SU-DHL-6 (cell line): ENCODE measurements at regions not wholly inside any gene's neighbourhood (a gene's known extent, or its start where the extent isn't known, plus 50 kb on each side); places are given as distances from the start of the nearest gene placed in this dataset.

Experiments used
- H2AFZ ChIP-seq: fragments of 200-600 bp; sonication (generic); 2 replicates; pipeline ENCODE4 v1.6.1; 2014; ENCODE audit warnings: low read depth, mild to moderate bottlenecking, moderate library complexity, mixed read lengths, antibody characterized with exemption, low read length; ENCODE audit not compliant: severe bottlenecking
- H3F3A ChIP-seq: fragments of 200-600 bp; shearing (Covaris generic); 2 replicates; pipeline ENCODE4 v1.6.0; 2016; ENCODE audit warnings: antibody characterized with exemption, mild to moderate bottlenecking; ENCODE audit not compliant: insufficient read depth
- H3K27ac ChIP-seq: fragments of 200-600 bp; sonication (generic); 2 replicates; pipeline ENCODE4 v1.5.1; 2016; ENCODE audit warnings: low read depth, mild to moderate bottlenecking, low read length, moderate library complexity, mixed read lengths
- H3K27me3 ChIP-seq: fragments of 200-600 bp; sonication (generic), shearing (Covaris generic); 2 replicates; pipeline ENCODE4 v1.6.0; 2014; ENCODE audit warnings: mild to moderate bottlenecking, low read length
- H3K36me3 ChIP-seq: fragments of 200-600 bp; sonication (generic); 2 replicates; pipeline ENCODE4 v1.6.1; 2014; ENCODE audit warnings: mild to moderate bottlenecking, low read length, mixed read lengths
- H3K4me2 ChIP-seq: fragments of 300-600, 200-600 bp; shearing (Covaris generic), sonication (generic); 2 replicates; pipeline ENCODE4 v1.6.0; 2014; ENCODE audit warnings: low read length, low read depth, mild to moderate bottlenecking; ENCODE audit not compliant: poor library complexity, severe bottlenecking
- H3K4me3 ChIP-seq: fragments of 200-600 bp; sonication (generic); 2 replicates; pipeline ENCODE4 v1.5.1; 2014; ENCODE audit warnings: antibody characterized with exemption, low read length, mild to moderate bottlenecking, mixed read lengths; ENCODE audit not compliant: insufficient read depth, poor library complexity, severe bottlenecking
- H3K79me2 ChIP-seq: fragments of 200-600 bp; sonication (generic); 2 replicates; pipeline ENCODE4 v1.6.1; 2014; ENCODE audit warnings: mild to moderate bottlenecking, low read length, moderate library complexity; ENCODE audit not compliant: insufficient read depth
- H3K9ac ChIP-seq: fragments of 200-600 bp; sonication (generic); 2 replicates; pipeline ENCODE4 v1.7.0; 2014; ENCODE audit warnings: mild to moderate bottlenecking, low read length
- H3K9me2 ChIP-seq: fragments of 200-600 bp; sonication (generic); replicated peaks from 2 replicates; pipeline ENCODE4 v1.6.1; 2014; ENCODE audit warnings: low read length; ENCODE audit not compliant: insufficient read depth
- H3K9me3 ChIP-seq: fragments of 200-600 bp; sonication (generic); 2 replicates; pipeline ENCODE4 v1.6.1; 2014; ENCODE audit warnings: low read length, mixed read lengths; ENCODE audit not compliant: insufficient read depth
- H4K20me1 ChIP-seq: fragments of 200-600 bp; sonication (generic); 2 replicates; pipeline ENCODE4 v1.6.1; 2014; ENCODE audit warnings: low read depth, mild to moderate bottlenecking, antibody characterized with exemption, low read length, moderate library complexity, mixed read lengths
- EZH2phosphoT487 ChIP-seq: fragments of 200-600 bp; sonication (generic), shearing (Covaris generic); conservative IDR thresholded peaks from 2 replicates; pipeline ENCODE4 v1.6.1; 2018; ENCODE audit warnings: mild to moderate bottlenecking, antibody characterized with exemption, low read length, moderate library complexity, mixed read lengths
- TF ChIP-seq, protein P1 (sequence below): fragments of 200-600 bp; sonication (generic); IDR thresholded peaks from one replicate; pipeline ENCODE4 v1.5.1; 2017; ENCODE audit warnings: antibody characterized with exemption, mild to moderate bottlenecking, low read length, moderate library complexity; ENCODE audit not compliant: insufficient read depth, poor library complexity, severe bottlenecking

DNA sequence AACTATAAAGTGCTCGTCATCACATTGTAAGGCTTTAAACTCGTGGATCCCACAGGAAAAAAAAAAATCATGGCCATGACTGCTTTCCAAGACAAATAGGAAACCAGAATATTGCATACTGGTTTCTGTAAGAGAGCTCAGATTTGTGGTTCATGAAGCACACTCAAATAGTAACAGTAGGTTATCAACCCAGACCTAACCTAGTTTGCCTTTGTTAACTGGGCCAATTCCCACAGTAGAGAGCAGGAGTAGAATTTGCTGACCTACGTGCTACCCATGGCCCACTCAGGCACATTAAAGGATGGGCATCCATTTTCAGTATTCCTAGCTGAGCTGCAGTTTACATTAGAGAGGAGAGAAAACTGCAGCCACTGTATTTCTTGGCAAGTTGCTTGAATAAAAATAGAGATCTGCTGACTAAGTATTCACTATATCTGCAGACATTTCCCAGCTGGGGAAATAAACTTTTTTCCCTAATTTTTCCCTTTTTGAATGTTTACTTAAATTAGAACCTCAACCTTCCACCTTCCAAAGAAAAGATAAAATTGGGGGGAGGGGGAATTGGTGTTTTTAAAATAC, 218.5 kb downstream of the SPANXN3 start:
- Histone ChIP-seq H2AFZ (no peak overlapping the region), H3F3A (no peaks in the 10 kb centered on the region), H3K27me3 (no peaks in the 10 kb centered on the region), H3K36me3 (no peaks in the 10 kb centered on the region), H3K9me3 (no peaks in the 10 kb centered on the region), H3K4me2 (no peak overlapping the region), H3K4me3 (no peak overlapping the region), H3K79me2 (no peaks in the 10 kb centered on the region), H3K9me2 (no peaks in the 10 kb centered on the region), H3K9ac (no peak overlapping the region), H4K20me1 (no peaks in the 10 kb centered on the region), H3K27ac (no peak overlapping the region)
- TF ChIP-seq EZH2phosphoT487: no peak
- TF ChIP-seq, protein P1, sequence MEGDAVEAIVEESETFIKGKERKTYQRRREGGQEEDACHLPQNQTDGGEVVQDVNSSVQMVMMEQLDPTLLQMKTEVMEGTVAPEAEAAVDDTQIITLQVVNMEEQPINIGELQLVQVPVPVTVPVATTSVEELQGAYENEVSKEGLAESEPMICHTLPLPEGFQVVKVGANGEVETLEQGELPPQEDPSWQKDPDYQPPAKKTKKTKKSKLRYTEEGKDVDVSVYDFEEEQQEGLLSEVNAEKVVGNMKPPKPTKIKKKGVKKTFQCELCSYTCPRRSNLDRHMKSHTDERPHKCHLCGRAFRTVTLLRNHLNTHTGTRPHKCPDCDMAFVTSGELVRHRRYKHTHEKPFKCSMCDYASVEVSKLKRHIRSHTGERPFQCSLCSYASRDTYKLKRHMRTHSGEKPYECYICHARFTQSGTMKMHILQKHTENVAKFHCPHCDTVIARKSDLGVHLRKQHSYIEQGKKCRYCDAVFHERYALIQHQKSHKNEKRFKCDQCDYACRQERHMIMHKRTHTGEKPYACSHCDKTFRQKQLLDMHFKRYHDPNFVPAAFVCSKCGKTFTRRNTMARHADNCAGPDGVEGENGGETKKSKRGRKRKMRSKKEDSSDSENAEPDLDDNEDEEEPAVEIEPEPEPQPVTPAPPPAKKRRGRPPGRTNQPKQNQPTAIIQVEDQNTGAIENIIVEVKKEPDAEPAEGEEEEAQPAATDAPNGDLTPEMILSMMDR: no peak

DNA sequence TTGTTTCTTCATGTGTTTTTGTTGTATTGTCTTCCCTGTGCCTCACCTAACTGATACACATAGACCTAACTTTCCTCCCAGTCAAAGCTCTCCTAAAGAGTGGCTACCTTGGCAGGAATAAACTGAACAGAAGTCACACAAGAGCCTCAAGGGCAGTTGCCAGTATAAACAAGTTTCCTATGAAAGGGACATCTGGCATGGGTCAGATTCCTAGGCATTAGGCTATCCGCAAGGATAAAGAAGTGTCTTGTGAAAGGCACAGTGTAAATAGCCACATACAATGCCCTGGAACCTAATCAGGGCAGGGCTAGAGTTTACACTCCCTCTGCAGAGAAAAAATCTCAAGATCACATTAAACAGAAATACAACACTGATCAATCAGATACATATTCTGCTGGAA, 220.8 kb downstream of the SPANXN3 start:
- H3K9me3 ChIP-seq: no peaks in the 10 kb centered on the region
- no peak overlapping the region for H3K4me2 ChIP-seq
- H3K4me3 ChIP-seq: no peak overlapping the region
- no peak overlapping the region for H3K9ac ChIP-seq
- no peaks in the 10 kb centered on the region for H3K9me2 ChIP-seq
- no peaks in the 10 kb centered on the region for H3K36me3 ChIP-seq
- H2AFZ ChIP-seq: no peak overlapping the region
- TF ChIP-seq, protein P1: no peak
- TF ChIP-seq EZH2phosphoT487: no peak
- no peaks in the 10 kb centered on the region for H3K27me3 ChIP-seq
- H3F3A ChIP-seq: no peaks in the 10 kb centered on the region
- H3K79me2 ChIP-seq: no peaks in the 10 kb centered on the region
- H3K27ac ChIP-seq: no peak overlapping the region
- no peaks in the 10 kb centered on the region for H4K20me1 ChIP-seq

DNA sequence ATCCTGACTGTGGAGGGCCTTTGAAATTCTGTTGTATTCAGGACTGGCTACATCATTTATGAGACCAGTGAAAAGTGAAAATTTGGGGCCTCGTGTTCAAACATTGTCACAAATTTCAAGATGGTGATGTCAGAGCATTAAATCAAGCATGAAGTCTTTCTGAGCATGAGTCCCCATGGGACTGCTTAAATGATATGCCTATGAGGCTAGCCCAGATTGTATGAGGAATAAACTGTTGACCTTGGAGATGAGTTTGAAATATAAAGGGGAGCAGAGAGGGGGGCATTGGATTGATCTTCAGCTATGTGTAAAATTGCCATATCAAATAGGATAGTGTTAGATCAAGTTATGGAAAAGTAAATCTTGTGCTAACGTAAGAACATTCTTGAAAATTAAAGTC, 230.0 kb downstream of the SPANXN3 start:
- no peaks in the 10 kb centered on the region for H3K79me2 ChIP-seq
- H3K9me3 ChIP-seq: no peaks in the 10 kb centered on the region
- no peaks in the 10 kb centered on the region for H3K36me3 ChIP-seq
- no peak overlapping the region for H3K4me3 ChIP-seq
- no peak overlapping the region for H3K4me2 ChIP-seq
- H3K9me2 ChIP-seq: no peaks in the 10 kb centered on the region
- no peak overlapping the region for H3K9ac ChIP-seq
- no peaks in the 10 kb centered on the region for H3K27me3 ChIP-seq
- TF ChIP-seq, protein P1: no peak
- no peak for TF ChIP-seq EZH2phosphoT487
- H3F3A ChIP-seq: no peaks in the 10 kb centered on the region
- no peak overlapping the region for H2AFZ ChIP-seq
- no peak overlapping the region for H3K27ac ChIP-seq
- no peaks in the 10 kb centered on the region for H4K20me1 ChIP-seq
